DMS53 (cell line): ENCODE measurements at regions not wholly inside any gene's neighbourhood (a gene's known extent, or its start where the extent isn't known, plus 50 kb on each side); places are given as distances from the start of the nearest gene placed in this dataset.

ENCODE experiments used
- DNase-seq: peaks from one replicate; lab custom pipeline; 2025; lab: John Stamatoyannopoulos, UW

DNA sequence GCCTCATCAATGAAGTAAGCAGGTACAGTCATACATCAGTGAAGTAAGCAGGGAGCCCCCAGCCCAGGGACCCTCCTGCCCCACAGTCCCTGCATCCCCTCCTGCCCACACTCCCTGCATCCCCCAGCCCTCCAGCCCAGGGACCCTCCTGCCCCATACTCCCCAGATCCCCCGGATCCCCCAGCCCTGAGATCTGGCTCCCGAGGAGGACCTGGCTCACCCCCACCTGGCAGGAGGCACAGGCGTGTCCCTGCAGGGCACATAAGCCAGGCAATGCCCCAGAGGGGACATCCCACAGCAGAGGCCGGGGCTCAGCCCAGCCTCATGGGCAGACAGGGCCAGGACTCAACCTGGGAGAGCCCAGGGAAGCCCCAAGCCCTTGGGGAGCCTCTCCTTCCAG, 53.6 kb upstream of the TPM4 start:
- DNase-seq = no peak

DNA sequence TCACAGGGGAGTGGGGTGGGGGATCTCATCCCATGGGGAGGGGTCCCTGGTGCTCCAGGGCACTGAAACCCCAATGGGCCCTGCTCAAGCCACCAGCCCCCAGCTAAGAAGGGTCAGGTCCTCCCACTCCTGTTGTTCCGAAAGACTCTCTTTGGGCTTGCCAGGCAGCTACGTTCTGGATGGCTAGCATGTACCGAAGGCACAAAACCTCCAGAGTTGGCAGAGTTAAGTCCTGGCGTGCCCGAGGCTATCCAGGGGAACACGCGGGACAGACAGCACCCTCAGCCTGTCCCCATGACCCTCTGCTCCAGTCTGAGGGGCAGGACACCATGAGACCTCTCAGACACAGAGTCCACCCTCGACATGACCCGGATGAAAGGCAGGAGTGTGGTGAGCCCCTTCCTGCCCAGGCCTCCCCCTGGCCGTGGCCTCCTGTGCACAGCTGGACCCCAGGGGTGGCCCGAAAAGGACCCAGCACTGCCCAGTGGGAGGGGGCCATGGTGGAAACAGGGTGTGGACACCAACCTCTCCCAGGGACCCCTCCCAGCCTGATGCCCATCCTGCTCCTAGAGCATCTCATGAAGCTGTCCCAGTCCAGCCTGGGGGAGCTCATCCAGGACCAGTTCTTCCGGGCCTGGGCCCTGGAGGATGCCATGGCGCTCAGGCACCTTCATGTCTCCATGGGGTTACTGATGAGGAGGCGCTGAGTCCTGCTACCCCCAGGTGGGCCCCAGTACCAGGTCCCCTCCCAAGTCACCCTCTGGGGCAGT, 53.0 kb upstream of the TPM4 start:
- no peak for DNase-seq

DNA sequence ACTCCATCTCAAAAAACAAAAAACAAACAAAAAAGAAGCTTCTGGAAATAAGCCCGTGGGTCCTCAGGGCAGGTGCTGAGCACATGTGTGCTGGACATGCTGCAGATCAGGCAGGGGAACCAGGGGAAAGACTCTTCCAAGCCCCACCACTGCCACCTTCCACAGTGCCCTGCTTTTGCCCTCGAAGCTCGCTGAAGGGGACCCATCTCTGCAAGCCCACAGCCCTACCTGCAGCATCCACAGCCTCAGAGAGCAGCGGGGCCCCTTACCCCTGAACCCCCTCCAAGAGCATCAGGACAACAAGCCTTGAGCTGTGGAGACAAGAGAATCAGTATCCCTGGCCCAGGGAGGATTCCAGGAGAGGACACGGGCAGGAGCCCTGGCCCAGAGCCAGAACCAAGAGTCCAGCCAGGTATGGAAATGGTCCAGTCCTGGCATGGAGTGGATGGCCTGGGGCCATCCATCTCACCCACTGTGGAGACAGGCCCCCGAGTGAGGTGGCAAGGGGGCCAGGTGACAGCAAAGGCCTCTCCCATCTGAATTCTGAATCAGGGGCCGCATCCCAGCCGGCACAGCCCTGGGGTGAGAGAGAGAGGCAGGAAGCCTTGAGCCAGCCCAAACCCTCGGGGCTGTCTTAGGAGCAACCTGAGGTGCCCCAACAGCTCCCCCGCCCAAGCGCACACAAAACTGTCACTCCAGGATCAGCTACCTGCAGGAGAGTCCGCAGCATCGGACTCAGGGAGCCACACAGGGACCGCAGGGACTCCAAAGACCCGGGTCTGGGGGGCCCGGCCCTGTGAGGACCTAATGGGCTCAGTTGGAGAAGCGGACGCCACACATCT, 51.8 kb upstream of the TPM4 start:
- no peak for DNase-seq

DNA sequence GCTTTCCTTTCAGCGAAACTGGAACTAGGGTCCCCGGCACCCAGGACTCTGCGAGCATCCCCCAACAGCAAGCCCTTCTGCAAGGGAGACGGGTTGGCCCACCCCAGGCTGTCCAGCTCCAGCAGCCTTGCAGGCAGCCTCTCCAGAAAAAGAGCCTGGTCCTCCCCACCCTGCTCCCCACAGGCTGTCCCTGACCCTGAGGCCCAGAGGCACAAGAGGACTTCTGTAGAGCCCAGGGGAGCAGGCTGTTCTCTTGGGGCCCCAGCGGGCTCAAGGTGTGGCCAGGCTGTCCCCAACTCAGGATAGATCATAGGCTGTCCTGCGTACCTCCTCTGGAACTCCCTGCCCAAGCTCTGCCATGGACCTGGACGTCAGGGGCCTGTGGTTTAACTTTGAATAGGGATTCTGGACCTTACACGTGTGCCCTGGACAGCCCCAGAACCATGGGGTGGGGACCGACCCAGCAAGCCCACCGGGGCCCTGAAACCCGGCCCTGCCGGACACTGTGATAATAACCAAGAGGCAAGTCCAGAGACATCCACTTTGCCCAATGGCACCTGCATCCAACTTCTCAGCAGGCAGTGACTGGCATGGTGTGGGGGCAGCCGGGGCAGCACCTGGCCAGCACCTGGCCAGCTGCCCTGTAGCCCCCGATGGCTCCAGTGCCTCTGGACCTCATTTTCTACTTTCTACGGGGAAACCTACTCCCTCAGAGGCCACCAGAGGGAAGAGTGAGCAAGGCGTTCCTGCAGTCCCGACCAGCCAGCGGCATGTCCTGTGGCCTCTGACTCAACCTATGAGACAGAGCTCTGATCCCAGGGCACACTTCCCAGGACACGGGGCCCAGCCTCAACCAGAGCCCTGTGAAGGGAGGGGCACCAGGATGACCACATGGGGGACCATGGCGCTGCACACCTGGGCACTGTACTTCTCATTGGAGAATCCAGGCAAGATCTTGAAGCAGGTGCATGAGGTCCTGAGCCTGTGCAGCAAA, 50.9 kb upstream of the TPM4 start:
- DNase-seq = peak; percentile 37

DNA sequence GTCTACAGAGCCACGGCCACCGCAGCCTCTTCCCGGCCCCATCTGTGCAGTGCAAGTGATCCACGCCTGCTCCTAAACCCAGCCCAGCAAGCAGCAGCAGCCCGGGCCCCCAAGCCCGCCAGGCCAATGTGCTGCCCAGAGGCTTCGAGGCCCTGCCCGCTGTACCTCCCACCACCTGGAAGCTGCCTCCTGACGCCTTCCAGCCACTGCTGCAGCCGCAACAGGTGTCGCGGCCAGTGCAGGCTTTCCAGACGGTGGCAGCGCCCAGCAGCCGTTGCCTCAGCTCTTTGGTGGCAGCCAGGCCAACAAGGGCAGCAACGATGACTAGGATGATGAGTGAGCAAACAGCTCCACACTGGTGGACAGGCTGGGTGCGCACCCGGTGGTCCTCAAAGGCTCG, 50.2 kb upstream of the TPM4 start:
- no peak for DNase-seq
